GM21576 (cell line): ENCODE measurements at regions not wholly inside any gene's neighbourhood (a gene's known extent, or its start where the extent isn't known, plus 50 kb on each side); places are given as distances from the start of the nearest gene placed in this dataset.
A peak's percentile ranks its signal among the peaks of the same experiment; 100 is the strongest.

Experiments used
- ATAC-seq: cut with Tn5 transposase; IDR thresholded peaks from one replicate; pipeline ENCODE4 v1.9.1; 2021; ENCODE audit warnings: mild to moderate bottlenecking, moderate library complexity; ENCODE audit not compliant: unreplicated experiment

DNA sequence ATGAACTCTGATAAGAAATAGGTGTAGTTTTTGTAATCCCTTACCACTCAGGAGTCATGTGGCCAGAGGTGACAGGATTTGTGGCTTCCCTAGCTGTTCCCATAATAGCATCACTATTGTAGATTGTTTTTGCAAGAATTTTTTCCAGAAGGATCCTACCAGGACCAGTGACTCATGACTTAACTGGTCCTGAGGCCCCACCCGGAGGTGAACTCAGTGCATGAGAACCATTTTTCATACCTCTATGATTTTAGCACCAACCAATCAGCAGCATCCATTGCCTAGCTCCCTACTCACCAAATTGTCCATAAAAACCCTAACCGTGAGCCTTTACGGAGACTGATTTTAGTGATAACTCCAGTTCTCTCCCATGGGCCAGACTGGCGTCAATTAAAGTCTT lies 484.8 kb downstream of the PSAT1 start:
- ATAC-seq, result no peak

DNA sequence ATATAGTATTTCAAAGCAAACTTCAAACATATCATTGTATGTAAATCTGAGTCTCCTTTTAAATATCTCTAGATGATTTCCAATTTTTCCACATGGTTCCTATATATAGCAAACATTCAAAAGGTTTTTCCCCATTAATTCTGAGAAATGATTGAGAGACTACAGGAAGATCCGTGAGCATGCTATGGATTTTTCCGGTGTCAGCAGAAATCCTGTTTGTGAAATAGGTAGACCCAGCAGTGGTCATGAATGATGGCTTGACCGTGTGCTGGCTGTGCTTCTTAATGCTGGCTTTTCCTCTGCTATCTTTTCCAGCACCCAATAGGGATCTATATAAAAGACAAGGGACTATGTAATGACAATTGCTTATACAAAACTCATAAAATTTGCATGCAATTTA lies 485.3 kb downstream of the PSAT1 start:
- no peak for ATAC-seq

DNA sequence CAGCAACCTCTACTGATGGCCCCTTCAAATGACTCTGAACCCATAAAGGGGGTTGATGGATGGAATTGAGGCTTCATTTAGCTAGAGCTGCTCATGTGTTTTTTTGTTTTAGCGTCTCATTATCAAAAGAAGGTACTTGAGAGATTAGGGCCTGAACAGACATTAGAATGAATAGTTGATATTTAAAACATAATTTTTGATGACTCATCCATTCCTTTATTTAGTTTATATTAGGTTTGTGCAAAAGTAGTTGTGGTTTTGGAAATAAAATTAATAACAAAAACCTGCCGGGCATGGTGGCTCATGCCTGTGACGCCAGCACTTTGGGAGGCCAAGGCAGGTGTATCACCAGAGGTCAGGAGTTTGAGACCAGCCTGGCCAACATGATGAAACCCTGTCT lies 485.9 kb downstream of the PSAT1 start:
- ATAC-seq, result no peak

DNA sequence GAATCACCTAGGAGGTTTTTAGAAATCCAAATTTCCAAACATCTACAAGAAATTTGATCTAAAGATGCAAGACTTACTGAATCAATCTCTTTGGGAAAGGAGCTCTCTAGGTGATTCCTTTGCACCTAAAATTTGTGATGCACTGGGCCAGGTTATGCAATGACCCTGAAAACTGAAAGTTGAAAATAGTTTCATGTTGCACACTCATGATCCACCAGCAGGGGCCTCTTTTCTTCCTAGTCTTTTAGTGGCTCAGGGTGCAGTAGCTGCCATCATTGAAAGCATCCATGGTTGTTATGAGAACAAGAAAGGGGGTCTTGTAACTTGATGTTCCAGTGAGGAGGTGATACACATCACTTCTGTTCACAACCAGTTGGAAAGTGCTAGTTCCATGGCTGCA lies 486.8 kb downstream of the PSAT1 start:
- peak; percentile 55 for ATAC-seq

DNA sequence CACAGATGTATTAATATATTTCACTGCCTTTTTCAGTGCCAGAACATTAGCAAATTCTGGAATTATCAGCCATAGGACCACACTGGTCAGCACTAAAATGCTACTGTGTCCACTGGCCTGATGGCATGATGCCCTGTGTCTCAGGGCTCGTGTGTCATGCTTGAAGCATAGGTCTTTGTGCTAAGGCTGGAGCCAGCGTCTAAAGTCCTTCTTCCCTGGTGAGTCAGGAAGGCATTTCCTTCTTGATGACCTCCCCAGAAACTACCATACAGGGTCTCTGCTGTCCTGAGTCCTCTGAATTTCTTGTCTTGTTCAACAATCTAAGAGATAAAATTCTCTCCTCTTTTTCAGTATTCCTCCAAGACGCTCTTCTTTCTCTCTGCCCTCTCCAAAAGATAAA lies 489.9 kb downstream of the PSAT1 start:
- ATAC-seq, result no peak

- ATAC-seq, result no peak
These were observed 491.2 kb downstream of the PSAT1 start for GRCh38 chr9:78788101-78788500.

GRCh38 chr9:78791779-78792178 lies 494.9 kb downstream of the PSAT1 start:
- no peak for ATAC-seq

DNA sequence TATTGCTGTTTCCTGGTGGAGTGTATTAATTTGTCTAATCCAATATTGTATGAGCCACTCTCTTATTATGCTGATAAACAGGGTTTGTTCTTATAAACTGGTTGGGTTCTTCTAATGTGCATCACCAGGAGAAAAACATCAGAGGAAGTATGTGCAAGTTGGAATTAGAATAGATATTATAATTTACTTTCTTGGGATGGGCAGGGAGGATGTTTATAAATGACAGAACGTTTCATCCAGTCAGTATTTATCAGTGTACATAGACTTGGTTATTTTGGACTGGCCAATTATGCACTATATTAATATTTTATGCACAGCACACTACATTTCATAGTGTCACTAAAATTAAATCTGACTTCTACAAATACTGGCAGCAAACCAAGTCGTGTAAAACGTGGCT lies 495.8 kb downstream of the PSAT1 start:
- no peak for ATAC-seq

GRCh38 chr9:78805771-78806170 lies 508.8 kb downstream of the PSAT1 start:
- no peak for ATAC-seq

DNA sequence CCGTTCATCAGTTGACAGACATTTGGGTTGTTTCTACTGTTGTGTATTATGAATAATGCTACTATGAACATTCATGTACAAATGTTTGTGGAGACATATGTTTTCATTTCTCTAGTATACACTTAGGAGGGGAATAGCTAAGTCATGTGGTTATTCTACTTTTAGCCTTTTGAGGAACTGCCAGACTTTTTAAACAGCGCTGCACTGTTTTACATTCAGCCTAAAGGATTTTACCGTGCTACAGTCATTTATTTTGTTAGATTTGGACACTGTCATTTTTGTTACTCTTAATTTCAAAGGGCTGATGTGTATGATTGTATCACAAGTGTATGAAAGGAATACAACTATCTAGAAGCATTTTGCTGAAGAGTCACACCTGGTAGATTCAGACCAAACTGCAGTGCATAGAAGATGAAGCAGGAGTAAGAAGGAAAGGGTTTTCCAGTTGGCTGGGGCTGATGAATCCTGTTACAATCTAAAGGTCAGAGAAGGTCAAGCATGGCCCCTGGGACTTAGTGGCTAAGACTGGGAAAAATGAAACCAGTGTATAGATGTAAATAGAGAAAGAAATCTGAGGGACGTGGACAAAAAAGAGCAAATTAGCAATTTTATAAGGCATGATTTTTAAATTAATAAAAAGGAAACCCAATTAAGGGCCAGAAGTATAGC lies 509.7 kb downstream of the PSAT1 start:
- ATAC-seq, result no peak

GRCh38 chr9:78807286-78807685 lies 510.4 kb downstream of the PSAT1 start:
- ATAC-seq, result no peak

GRCh38 chr9:78808048-78808447 lies 511.1 kb downstream of the PSAT1 start:
- ATAC-seq, result no peak

DNA sequence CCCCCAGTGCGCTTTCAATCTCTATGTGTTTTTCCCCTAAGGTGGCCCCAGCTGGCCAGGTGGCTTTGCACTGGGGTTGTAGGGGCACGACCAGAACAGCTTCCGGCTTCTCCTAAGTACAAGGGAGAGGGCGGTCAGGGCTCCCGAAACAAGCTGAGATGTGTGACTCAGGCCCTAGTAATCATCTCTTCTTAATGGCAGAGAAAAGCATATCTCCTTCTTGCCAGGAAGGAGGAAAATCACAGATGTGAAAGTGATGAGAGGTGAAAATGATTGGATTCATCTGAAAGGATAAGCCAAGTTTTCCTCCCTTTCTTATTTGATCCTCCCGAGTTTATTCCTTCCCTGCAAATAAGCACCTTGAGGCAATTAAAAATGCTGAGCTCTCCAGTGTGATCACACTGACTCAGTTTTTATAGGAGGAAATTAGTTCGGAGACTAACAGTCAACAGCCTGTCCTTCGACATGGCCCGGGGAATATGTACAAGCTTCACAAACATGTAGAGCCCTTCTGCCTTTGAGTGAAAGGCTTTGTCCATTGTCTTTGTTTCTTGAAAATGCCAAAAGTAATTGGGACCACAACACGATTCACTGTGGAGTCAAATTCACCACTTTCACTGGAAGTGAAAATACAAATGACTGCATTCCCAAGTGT lies 514.8 kb downstream of the PSAT1 start:
- no peak for ATAC-seq

- no peak for ATAC-seq
These were observed 515.7 kb downstream of the PSAT1 start for GRCh38 chr9:78812665-78813064.

DNA sequence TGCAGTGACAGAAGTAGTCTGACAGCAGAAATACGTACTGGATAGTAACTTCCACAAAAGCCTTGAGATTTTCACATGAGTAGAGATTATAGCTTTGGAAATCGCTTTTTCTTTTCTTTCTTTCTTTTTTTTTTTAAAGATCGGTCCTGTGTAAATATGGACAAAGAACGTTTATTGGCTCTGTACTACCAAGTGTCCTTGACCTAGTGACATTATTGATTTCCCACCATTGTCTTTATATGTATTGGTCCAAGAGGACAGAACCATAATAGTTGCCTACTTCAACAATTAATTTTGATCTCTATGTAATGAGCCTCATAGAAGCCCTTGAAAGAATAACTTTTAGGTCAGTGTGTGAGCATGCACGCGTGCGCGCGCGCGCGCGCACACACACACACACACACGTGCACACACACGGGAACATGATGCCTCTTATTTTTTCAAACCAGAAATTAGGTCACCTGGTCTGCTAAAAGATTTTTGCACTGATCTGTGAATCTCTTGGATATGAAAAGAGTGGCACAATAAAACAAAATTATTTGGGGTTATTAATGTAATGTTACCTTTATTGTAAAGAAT lies 516.8 kb downstream of the PSAT1 start:
- no peak for ATAC-seq

- ATAC-seq, result peak; percentile 84
These were observed 524.3 kb downstream of the PSAT1 start for GRCh38 chr9:78821126-78821822.

DNA sequence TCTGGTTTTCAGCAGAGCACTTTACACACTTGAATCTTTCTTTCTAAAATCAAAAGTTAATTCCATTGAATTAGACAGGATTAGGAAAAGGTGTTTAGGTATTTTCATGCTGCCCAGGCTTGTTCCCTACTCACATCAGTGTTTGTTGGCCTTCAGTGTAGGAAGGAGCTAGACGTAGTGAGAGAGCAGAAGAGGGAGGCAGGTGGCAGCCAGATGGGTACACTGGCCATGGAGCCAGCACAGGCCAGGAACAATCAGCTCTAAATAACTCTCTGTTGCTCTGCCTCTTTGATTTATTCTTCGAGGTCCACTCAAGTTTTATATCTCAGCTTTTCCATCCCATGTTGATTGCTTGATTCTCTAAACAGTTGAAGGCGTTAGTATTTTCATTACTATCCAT lies 529.6 kb downstream of the PSAT1 start:
- no peak for ATAC-seq

GRCh38 chr9:78828521-78828920 lies 531.6 kb downstream of the PSAT1 start:
- ATAC-seq, result no peak

DNA sequence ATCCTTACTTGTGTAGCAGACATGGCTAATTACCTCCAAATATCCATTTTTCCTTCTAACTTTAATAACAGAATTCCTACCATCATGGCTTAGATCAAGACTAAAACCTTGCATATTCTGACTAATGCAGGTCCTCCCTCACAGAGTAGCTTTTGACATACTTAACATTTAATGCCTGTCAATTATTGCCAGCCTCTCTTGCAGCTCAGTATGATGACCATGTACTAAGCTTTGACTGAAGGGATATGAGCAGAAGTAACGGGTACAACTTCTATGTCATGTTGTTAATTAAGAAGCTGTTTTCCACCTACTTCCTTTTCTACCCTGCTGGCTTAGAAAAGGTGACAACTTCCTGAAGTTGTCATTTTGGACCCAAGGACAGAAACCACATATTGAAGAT lies 533.4 kb downstream of the PSAT1 start:
- no peak for ATAC-seq

GRCh38 chr9:78831726-78832125 lies 534.8 kb downstream of the PSAT1 start:
- no peak for ATAC-seq

GRCh38 chr9:78835928-78836450 lies 539.1 kb downstream of the PSAT1 start:
- no peak for ATAC-seq

DNA sequence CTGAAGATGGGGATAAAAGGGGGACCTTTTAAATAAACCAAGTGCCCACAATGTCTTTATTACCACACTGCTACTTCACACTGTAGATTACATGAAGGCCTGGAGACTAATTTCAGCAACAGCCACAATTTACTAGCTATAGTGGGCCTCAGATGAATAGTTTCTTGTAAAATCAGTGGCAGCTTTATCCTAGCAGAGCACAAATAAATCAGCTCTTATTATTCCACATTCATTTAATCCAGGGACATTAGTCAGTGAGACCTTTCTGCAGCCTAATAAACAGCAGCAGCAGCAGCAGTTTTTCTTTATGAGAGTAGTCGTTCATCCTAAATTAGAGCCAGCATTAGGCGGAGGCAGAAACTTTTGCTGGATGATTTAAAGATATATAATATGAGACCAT lies 542.3 kb downstream of the PSAT1 start:
- ATAC-seq, result no peak
